HL-60 (cell line): ENCODE measurements at regions not wholly inside any gene's neighbourhood (a gene's known extent, or its start where the extent isn't known, plus 50 kb on each side); places are given as distances from the start of the nearest gene placed in this dataset.
A peak's percentile ranks its signal among the peaks of the same experiment; 100 is the strongest.

Experiments used
- DNase-seq, 2 experiments: peaks; one replicate each; pipeline ENCODE4 v3.0.0-alpha.2; 2010 to 2020; ENCODE audit warnings: low read depth in 1 of 2, low spot score in 1 of 2
- H3K27ac ChIP-seq: fragments of 250-450 bp; sonication (Bioruptor Pico); replicated peaks from 2 replicates; pipeline ENCODE4 v1.5.1; 2020; ENCODE audit warnings: mild to moderate bottlenecking, moderate library complexity
- H3K27me3 ChIP-seq: fragments of 250-450 bp; sonication (Bioruptor Pico); 2 replicates; pipeline ENCODE4 v1.5.1; 2021; ENCODE audit warnings: mild to moderate bottlenecking, moderate library complexity; ENCODE audit not compliant: insufficient read depth, poor library complexity, severe bottlenecking
- H3K4me3 ChIP-seq: replicated peaks from 2 replicates; pipeline ENCODE4 v1.5.1; 2011; ENCODE audit warnings: mild to moderate bottlenecking, control low read depth, low read length; ENCODE audit not compliant: insufficient read depth
- GABPA ChIP-seq: IDR thresholded peaks from 2 replicates; pipeline ENCODE4 v1.6.1; 2012; ENCODE audit warnings: low read depth
- POLR2AphosphoS5 ChIP-seq: IDR thresholded peaks from 2 replicates; pipeline ENCODE4 v1.6.1; 2012; ENCODE audit warnings: low read depth
- SPI1 ChIP-seq: IDR thresholded peaks from 2 replicates; pipeline ENCODE4 v1.6.1; 2012; ENCODE audit warnings: low read depth, mild to moderate bottlenecking, borderline replicate concordance
- TF ChIP-seq, protein P1 (sequence below): IDR thresholded peaks from 2 replicates; pipeline ENCODE4 v1.6.1; 2012; ENCODE audit warnings: low read depth; ENCODE audit not compliant: insufficient replicate concordance
- TF ChIP-seq, protein P2 (sequence below): IDR thresholded peaks from one replicate; pipeline ENCODE4 v1.5.1; 2011; ENCODE audit warnings: low read length, control low read depth, inconsistent platforms; ENCODE audit not compliant: insufficient read depth

DNA sequence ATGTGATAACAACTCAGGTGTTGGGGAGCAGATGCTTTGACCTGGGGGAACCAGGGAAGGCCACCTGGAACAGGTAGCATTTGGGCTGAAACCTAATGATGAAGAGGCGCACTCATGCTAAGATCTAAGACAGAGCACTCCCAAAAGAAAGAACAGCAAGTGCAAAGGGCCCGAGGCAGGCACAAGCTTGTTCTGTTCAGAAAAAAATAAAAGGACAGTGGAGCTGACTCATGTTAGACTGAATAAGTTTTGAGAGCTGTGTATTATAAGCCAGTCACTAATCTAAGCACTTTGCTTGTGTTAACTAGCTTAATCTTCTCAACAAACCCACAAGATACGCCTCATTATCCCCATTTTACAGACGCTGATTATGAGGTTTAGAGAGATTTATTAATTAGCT is 90.1 kb downstream of the MATN1 start:
- Histone ChIP-seq H3K4me3 (no peak overlapping the region), H3K27me3 (no peaks in the 10 kb centered on the region), H3K27ac (no peak overlapping the region)
- TF ChIP-seq POLR2AphosphoS5 (no peak), SPI1 (no peak), GABPA (no peak)
- TF ChIP-seq, protein P1, sequence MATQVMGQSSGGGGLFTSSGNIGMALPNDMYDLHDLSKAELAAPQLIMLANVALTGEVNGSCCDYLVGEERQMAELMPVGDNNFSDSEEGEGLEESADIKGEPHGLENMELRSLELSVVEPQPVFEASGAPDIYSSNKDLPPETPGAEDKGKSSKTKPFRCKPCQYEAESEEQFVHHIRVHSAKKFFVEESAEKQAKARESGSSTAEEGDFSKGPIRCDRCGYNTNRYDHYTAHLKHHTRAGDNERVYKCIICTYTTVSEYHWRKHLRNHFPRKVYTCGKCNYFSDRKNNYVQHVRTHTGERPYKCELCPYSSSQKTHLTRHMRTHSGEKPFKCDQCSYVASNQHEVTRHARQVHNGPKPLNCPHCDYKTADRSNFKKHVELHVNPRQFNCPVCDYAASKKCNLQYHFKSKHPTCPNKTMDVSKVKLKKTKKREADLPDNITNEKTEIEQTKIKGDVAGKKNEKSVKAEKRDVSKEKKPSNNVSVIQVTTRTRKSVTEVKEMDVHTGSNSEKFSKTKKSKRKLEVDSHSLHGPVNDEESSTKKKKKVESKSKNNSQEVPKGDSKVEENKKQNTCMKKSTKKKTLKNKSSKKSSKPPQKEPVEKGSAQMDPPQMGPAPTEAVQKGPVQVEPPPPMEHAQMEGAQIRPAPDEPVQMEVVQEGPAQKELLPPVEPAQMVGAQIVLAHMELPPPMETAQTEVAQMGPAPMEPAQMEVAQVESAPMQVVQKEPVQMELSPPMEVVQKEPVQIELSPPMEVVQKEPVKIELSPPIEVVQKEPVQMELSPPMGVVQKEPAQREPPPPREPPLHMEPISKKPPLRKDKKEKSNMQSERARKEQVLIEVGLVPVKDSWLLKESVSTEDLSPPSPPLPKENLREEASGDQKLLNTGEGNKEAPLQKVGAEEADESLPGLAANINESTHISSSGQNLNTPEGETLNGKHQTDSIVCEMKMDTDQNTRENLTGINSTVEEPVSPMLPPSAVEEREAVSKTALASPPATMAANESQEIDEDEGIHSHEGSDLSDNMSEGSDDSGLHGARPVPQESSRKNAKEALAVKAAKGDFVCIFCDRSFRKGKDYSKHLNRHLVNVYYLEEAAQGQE = no peak
- TF ChIP-seq, protein P2, sequence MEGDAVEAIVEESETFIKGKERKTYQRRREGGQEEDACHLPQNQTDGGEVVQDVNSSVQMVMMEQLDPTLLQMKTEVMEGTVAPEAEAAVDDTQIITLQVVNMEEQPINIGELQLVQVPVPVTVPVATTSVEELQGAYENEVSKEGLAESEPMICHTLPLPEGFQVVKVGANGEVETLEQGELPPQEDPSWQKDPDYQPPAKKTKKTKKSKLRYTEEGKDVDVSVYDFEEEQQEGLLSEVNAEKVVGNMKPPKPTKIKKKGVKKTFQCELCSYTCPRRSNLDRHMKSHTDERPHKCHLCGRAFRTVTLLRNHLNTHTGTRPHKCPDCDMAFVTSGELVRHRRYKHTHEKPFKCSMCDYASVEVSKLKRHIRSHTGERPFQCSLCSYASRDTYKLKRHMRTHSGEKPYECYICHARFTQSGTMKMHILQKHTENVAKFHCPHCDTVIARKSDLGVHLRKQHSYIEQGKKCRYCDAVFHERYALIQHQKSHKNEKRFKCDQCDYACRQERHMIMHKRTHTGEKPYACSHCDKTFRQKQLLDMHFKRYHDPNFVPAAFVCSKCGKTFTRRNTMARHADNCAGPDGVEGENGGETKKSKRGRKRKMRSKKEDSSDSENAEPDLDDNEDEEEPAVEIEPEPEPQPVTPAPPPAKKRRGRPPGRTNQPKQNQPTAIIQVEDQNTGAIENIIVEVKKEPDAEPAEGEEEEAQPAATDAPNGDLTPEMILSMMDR = no peak
- DNase-seq = no peak

DNA sequence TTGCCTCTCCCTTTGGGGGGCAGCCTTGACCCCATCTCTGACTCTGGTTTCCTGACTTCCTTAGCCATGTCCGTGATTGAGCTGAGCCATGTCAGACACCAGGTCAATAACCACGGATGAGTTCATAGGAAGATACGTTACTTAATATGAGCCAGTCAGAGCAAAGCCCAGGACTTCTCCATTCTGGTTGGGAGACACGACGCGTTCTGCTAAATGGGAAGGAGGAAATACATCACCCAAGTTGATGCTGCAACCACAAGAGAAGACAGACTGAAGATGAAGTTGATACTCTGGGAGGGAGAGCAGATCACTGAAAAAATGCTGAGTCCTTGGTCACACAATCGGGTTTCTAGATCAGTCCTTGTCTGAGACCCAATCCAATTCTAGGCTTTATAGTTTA is 90.9 kb downstream of the MATN1 start:
- TF ChIP-seq, protein P1 = no peak
- TF ChIP-seq, protein P2 = no peak
- TF ChIP-seq POLR2AphosphoS5 (no peak), GABPA (no peak), SPI1 (no peak)
- peak in 1 of 2 experiments; percentile 18 for DNase-seq
- H3K27me3 ChIP-seq = no peaks in the 10 kb centered on the region

DNA sequence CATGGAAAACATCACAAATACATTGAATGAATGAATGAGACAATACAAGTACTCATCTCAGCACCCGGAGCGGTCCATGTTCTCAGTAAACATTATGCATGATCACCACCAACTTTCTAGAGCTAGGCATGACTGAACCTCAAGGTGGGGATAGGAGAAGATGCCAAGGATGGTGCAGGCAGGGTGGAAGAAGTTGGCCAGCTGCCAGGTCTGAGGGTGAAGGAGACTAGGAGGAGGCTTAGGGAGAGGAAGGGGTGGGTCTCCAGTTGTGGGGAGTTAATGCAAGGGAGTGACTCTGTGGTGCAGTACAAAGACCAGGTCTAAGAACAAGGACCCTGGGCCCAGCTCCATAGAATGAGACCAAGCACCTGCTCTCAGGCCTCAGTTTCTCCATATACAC is 91.7 kb downstream of the MATN1 start:
- H3K27ac ChIP-seq = no peak overlapping the region
- no peak for DNase-seq
- TF ChIP-seq, protein P1 = no peak
- TF ChIP-seq POLR2AphosphoS5 = no peak
- TF ChIP-seq GABPA = no peak
- TF ChIP-seq, protein P2 = no peak
- no peak for TF ChIP-seq SPI1
- no peak overlapping the region for H3K4me3 ChIP-seq
- H3K27me3 ChIP-seq = no peaks in the 10 kb centered on the region

More for the DNA sequence above, 90.9 kb downstream of the MATN1 start:
- Histone ChIP-seq H3K27ac (no peak overlapping the region), H3K4me3 (no peak overlapping the region)
